CD14-positive monocyte (primary cell): ENCODE measurements at regions not wholly inside any gene's neighbourhood (a gene's known extent, or its start where the extent isn't known, plus 50 kb on each side); places are given as distances from the start of the nearest gene placed in this dataset.

Experiments
- DNase-seq, 3 donors: peaks; one replicate each; pipeline ENCODE4 v3.0.0-alpha.2; 2011 to 2022
- H2AFZ ChIP-seq: 2 replicates; pipeline ENCODE4 v1.6.0; 2012; ENCODE audit warnings: mild to moderate bottlenecking, low read depth, low read length, inconsistent platforms; ENCODE audit not compliant: insufficient read depth, poor library complexity, severe bottlenecking
- H3K27ac ChIP-seq, 2 donors: 1 replicate in 1 of 2; 2 replicates in 1 of 2; pipeline ENCODE4 v1.5.1; 2012 to 2013; ENCODE audit warnings: low read length in 2 of 2, control low read depth in 1 of 2, inconsistent platforms in 1 of 2, low read depth in 1 of 2, mild to moderate bottlenecking in 1 of 2
- H3K27me3 ChIP-seq, 2 donors: one replicate each; pipeline versions ENCODE4 v1.6.0 to v1.6.1; 2011 to 2013; ENCODE audit warnings: low read length in 2 of 2; ENCODE audit not compliant: control insufficient read depth in 2 of 2, insufficient read depth in 2 of 2
- H3K36me3 ChIP-seq, 2 donors: replicated peaks in 1 of 2; 1 replicate in 1 of 2; 2 replicates in 1 of 2; pipeline versions ENCODE4 v1.5.1 to v1.6.1; 2012 to 2013; ENCODE audit warnings: low read length in 2 of 2, control low read depth in 1 of 2, inconsistent platforms in 1 of 2, mild to moderate bottlenecking in 1 of 2; ENCODE audit not compliant: insufficient read depth in 2 of 2, control insufficient read depth in 1 of 2
- H3K4me1 ChIP-seq, 2 donors: 1 replicate in 1 of 2; 2 replicates in 1 of 2; pipeline versions ENCODE4 v1.5.1 to v1.6.1; 2012 to 2013; ENCODE audit warnings: low read length in 2 of 2, control low read depth in 1 of 2, inconsistent platforms in 1 of 2, mild to moderate bottlenecking in 1 of 2, moderate library complexity in 1 of 2; ENCODE audit not compliant: insufficient read depth in 2 of 2, control insufficient read depth in 1 of 2
- H3K4me2 ChIP-seq: replicated peaks from 2 replicates; pipeline ENCODE3; 2012; ENCODE audit warnings: low read length, moderate library complexity, mild to moderate bottlenecking; ENCODE audit not compliant: poor library complexity, severe bottlenecking; ENCODE audit errors: extremely low read depth
- H3K4me3 ChIP-seq, 3 experiments: fragments of 200-600 bp in 1 of 3; sonication (generic) in 1 of 3; replicated peaks in 1 of 3; 1 replicate in 2 of 3; 2 replicates in 1 of 3; pipeline ENCODE4 v1.5.1; 2011 to 2013; ENCODE audit warnings: low read length in 3 of 3, mild to moderate bottlenecking in 3 of 3, control low read depth in 2 of 3, low read depth in 2 of 3, inconsistent platforms in 1 of 3, moderate library complexity in 1 of 3
- H3K79me2 ChIP-seq: 2 replicates; pipeline ENCODE4 v1.6.0; 2012; ENCODE audit warnings: mild to moderate bottlenecking, control low read depth, inconsistent platforms, low read length, moderate library complexity; ENCODE audit not compliant: insufficient read depth
- H3K9ac ChIP-seq: 2 replicates; pipeline ENCODE4 v1.6.0; 2017; ENCODE audit warnings: low read length, mild to moderate bottlenecking; ENCODE audit not compliant: insufficient read depth, poor library complexity, severe bottlenecking
- H3K9me3 ChIP-seq, 2 donors: replicated peaks in 1 of 2; 1 replicate in 1 of 2; 2 replicates in 1 of 2; pipeline versions ENCODE4 v1.5.1 to v1.6.1; 2012 to 2013; ENCODE audit warnings: low read length in 2 of 2, control low read depth in 1 of 2; ENCODE audit not compliant: control insufficient read depth in 1 of 2, insufficient read depth in 1 of 2
- H4K20me1 ChIP-seq: 2 replicates; pipeline ENCODE4 v1.6.0; 2012; ENCODE audit warnings: mild to moderate bottlenecking, low read length, control low read depth, moderate library complexity; ENCODE audit not compliant: insufficient read depth
- H3K27ac Mint-ChIP-seq, 7 donors: one replicate each; pipeline ENCODE4 v1.8.0; 2020; ENCODE audit warnings: mild to moderate bottlenecking in 7 of 7, mixed read lengths in 7 of 7, moderate library complexity in 6 of 7, inconsistent platforms in 2 of 7
- H3K27me3 Mint-ChIP-seq, 3 donors: one replicate each; pipeline ENCODE4 v1.8.0; 2021 to 2022; ENCODE audit warnings: low read depth in 3 of 3, mild to moderate bottlenecking in 3 of 3, mixed read lengths in 3 of 3, moderate library complexity in 3 of 3, inconsistent platforms in 1 of 3
- H3K36me3 Mint-ChIP-seq, 2 donors: one replicate each; pipeline ENCODE4 v1.8.0; 2020; ENCODE audit warnings: mixed read lengths in 2 of 2, inconsistent platforms in 1 of 2, mild to moderate bottlenecking in 1 of 2
- H3K4me1 Mint-ChIP-seq: one replicate; pipeline ENCODE4 v1.8.0; 2020; ENCODE audit warnings: mild to moderate bottlenecking, mixed read lengths
- H3K4me3 Mint-ChIP-seq, 2 donors: one replicate each; pipeline ENCODE4 v1.8.0; 2020; ENCODE audit warnings: mild to moderate bottlenecking in 2 of 2, mixed read lengths in 2 of 2, moderate library complexity in 1 of 2
- H3K9me3 Mint-ChIP-seq, 7 donors: one replicate each; pipeline ENCODE4 v1.8.0; 2020 to 2022; ENCODE audit warnings: mixed read lengths in 7 of 7, mild to moderate bottlenecking in 6 of 7, moderate library complexity in 6 of 7, inconsistent platforms in 2 of 7
- CTCF ChIP-seq: fragments of 200-600 bp; IDR thresholded peaks from one replicate; pipeline ENCODE4 v1.8.0; 2022; ENCODE audit warnings: antibody characterized with exemption, mild to moderate bottlenecking
- WGBS: methylation state at CpG from one replicate; pipeline ENCODE4 v1.1.5; 2013; ENCODE audit warnings: missing lambda C conversion rate; ENCODE audit not compliant: insufficient coverage; 5-methylcytosine and 5-hydroxymethylcytosine counted together
- intact Hi-C, 2 donors: fragments of 100-400 bp; cut with micrococcal nuclease; formaldehyde crosslinking; loops; one replicate each; pipeline versions ENCODE4 v1.15.0 to v1.15.1; 2023

GRCh38 chr9:88278036-88278435 lies 110.2 kb upstream of the SPIN1 start:
- H3K4me3 ChIP-seq, result no peak overlapping the region
- Mint-ChIP-seq H3K27ac (no peak overlapping the region), H3K9me3 (peaks cover 0 to 14% (median 9%) of the 10 kb centered on the region in 7 donors), H3K36me3 (no peaks in the 10 kb centered on the region), H3K27me3 (peaks cover 0 to 9% (median 4%) of the 10 kb centered on the region in 3 donors), H3K4me1 (peaks cover 6% of the 10 kb centered on the region), H3K4me3 (no peak overlapping the region)
- DNase-seq, result no peak
- H2AFZ ChIP-seq, result no peak overlapping the region
- no peak overlapping the region for H3K4me2 ChIP-seq
- H3K36me3 ChIP-seq, result no peaks in the 10 kb centered on the region
- H3K4me1 ChIP-seq, result peaks cover 6 to 9% of the 10 kb centered on the region in 2 donors
- no peak for TF ChIP-seq CTCF
- intact Hi-C loops, result no loop called here
- 84% methylated on average over 11 of the region's 12 CpGs for WGBS
- H3K27ac ChIP-seq, result no peak overlapping the region
- H3K27me3 ChIP-seq, result no peaks in the 10 kb centered on the region
- peaks cover 0 to 8% of the 10 kb centered on the region in 2 donors for H3K9me3 ChIP-seq
- H4K20me1 ChIP-seq, result no peaks in the 10 kb centered on the region
- no peaks in the 10 kb centered on the region for H3K79me2 ChIP-seq
- H3K9ac ChIP-seq, result no peak overlapping the region

GRCh38 chr9:88274078-88274477 lies 114.2 kb upstream of the SPIN1 start:
- H3K4me1 Mint-ChIP-seq, result no peaks in the 10 kb centered on the region
- Histone ChIP-seq H3K27ac (no peak overlapping the region), H3K9ac (no peak overlapping the region), H3K4me3 (no peak overlapping the region), H3K9me3 (no peaks in the 10 kb centered on the region), H3K4me2 (no peak overlapping the region), H2AFZ (no peak overlapping the region), H3K4me1 (no peaks in the 10 kb centered on the region), H4K20me1 (no peaks in the 10 kb centered on the region), H3K36me3 (no peaks in the 10 kb centered on the region), H3K79me2 (no peaks in the 10 kb centered on the region), H3K27me3 (no peaks in the 10 kb centered on the region)
- peaks cover 0 to 6% (median 1%) of the 10 kb centered on the region in 3 donors for H3K27me3 Mint-ChIP-seq
- WGBS, result no CpG with 5 or more reads among the region's 2 CpGs
- H3K9me3 Mint-ChIP-seq, result peaks cover 0 to 7% (median 3%) of the 10 kb centered on the region in 7 donors
- H3K36me3 Mint-ChIP-seq, result no peaks in the 10 kb centered on the region
- intact Hi-C loops, result no loop called here
- H3K27ac Mint-ChIP-seq, result peak overlapping the region in 1 of 7 donors; percentile 31
- H3K4me3 Mint-ChIP-seq, result no peak overlapping the region
- DNase-seq, result no peak
- no peak for TF ChIP-seq CTCF
